B cell (primary cell): ENCODE measurements at regions not wholly inside any gene's neighbourhood (a gene's known extent, or its start where the extent isn't known, plus 50 kb on each side); places are given as distances from the start of the nearest gene placed in this dataset.

ENCODE experiments used
- ATAC-seq: fragments of 200-7000 bp; cut with Tn5 transposase; one replicate; pipeline ENCODE4 v1.10.0; 2021; ENCODE audit warnings: low read depth, mild to moderate bottlenecking, moderate number of reproducible peaks, moderate library complexity
- CTCF ChIA-PET: fragments of 350-600 bp; sonication (Branson Sonifier 250); formaldehyde crosslinking; loops from one replicate; lab custom pipeline; 2021; ENCODE audit warnings: antibody characterized with exemption, inconsistent platforms; lab: Charles Lee
- POLR2A ChIA-PET: fragments of 350-600 bp; sonication (Branson Sonifier 250); formaldehyde crosslinking; loops from one replicate; lab custom pipeline; 2021; ENCODE audit warnings: antibody characterized with exemption; lab: Charles Lee
- DNase-seq: peaks from one replicate; pipeline ENCODE4 v3.0.0; 2013
- H2AFZ ChIP-seq: 2 replicates; pipeline ENCODE4 v1.6.1; 2012; ENCODE audit warnings: mild to moderate bottlenecking, low read depth, low read length; ENCODE audit not compliant: insufficient read depth, poor library complexity, severe bottlenecking
- H3K27ac ChIP-seq, 2 donors: 1 replicate in 1 of 2; 2 replicates in 1 of 2; pipeline ENCODE4 v1.5.1; 2012 to 2013; ENCODE audit warnings: low read length in 2 of 2, mild to moderate bottlenecking in 2 of 2, moderate library complexity in 1 of 2
- H3K27me3 ChIP-seq, 4 experiments: fragments of 200-600 bp in 1 of 4; sonication (generic) in 1 of 4; replicated peaks in 1 of 4; 1 replicate in 2 of 4; 2 replicates in 2 of 4; pipeline versions ENCODE4 v1.6.1 to v1.7.0; 2013 to 2016; ENCODE audit warnings: low read length in 3 of 4, mild to moderate bottlenecking in 2 of 4, mixed read lengths in 1 of 4, moderate library complexity in 1 of 4; ENCODE audit not compliant: insufficient read depth in 4 of 4, control insufficient read depth in 3 of 4; ENCODE audit errors: control extremely low read depth in 1 of 4
- H3K36me3 ChIP-seq, 2 experiments: replicated peaks in 1 of 2; 1 replicate in 1 of 2; 2 replicates in 1 of 2; pipeline versions ENCODE4 v1.6.1 to v1.7.1; 2013; ENCODE audit warnings: low read length in 1 of 2; ENCODE audit not compliant: insufficient read depth in 2 of 2, control insufficient read depth in 1 of 2; ENCODE audit errors: control extremely low read depth in 1 of 2, extremely low read depth in 1 of 2
- H3K4me1 ChIP-seq, 2 donors: fragments of 200-600 bp in 1 of 2; sonication (generic) in 1 of 2; 1 replicate in 1 of 2; 2 replicates in 1 of 2; pipeline versions ENCODE4 v1.5.1 to v1.6.1; 2013 to 2017; ENCODE audit warnings: low read length in 2 of 2; ENCODE audit not compliant: control insufficient read depth in 2 of 2, insufficient read depth in 2 of 2
- H3K4me2 ChIP-seq: replicated peaks from 2 replicates; pipeline ENCODE3; 2012; ENCODE audit warnings: mild to moderate bottlenecking, low read depth, low read length; ENCODE audit not compliant: poor library complexity, severe bottlenecking
- H3K4me3 ChIP-seq, 5 experiments: fragments of 200-600 bp in 1 of 5; sonication (generic) in 1 of 5; 1 replicate in 3 of 5; 2 replicates in 2 of 5; pipeline versions ENCODE4 v1.5.1 to v1.7.0; 2011 to 2016; ENCODE audit warnings: low read length in 4 of 5, mild to moderate bottlenecking in 4 of 5, low read depth in 2 of 5, control low read depth in 1 of 5, moderate library complexity in 1 of 5; ENCODE audit not compliant: insufficient read depth in 1 of 5; ENCODE audit errors: control extremely low read depth in 1 of 5, extremely low read depth in 1 of 5
- H3K79me2 ChIP-seq: fragments of 200-600 bp; sonication (generic); one replicate; pipeline ENCODE4 v1.6.0; 2016; ENCODE audit warnings: low read length; ENCODE audit not compliant: control insufficient read depth, insufficient read depth
- H3K9ac ChIP-seq: fragments of 200-600 bp; sonication (generic); 2 replicates; pipeline ENCODE4 v1.6.1; 2017; ENCODE audit warnings: mild to moderate bottlenecking, low read length, moderate library complexity
- H3K9me3 ChIP-seq, 3 donors: one replicate each; pipeline versions ENCODE4 v1.6.1 to v1.7.1; 2013; ENCODE audit warnings: low read length in 2 of 3; ENCODE audit not compliant: control insufficient read depth in 2 of 3, insufficient read depth in 1 of 3; ENCODE audit errors: control extremely low read depth in 1 of 3
- H4K20me1 ChIP-seq: 2 replicates; pipeline ENCODE4 v1.6.0; 2012; ENCODE audit warnings: mild to moderate bottlenecking, low read length; ENCODE audit not compliant: insufficient read depth, control insufficient read depth, poor library complexity, severe bottlenecking
- H3K27ac Mint-ChIP-seq: one replicate; pipeline ENCODE4 v1.8.0; 2021; ENCODE audit warnings: mixed read lengths
- H3K27me3 Mint-ChIP-seq: one replicate; pipeline ENCODE4 v1.8.0; 2021; ENCODE audit warnings: mixed read lengths
- H3K4me1 Mint-ChIP-seq: one replicate; pipeline ENCODE4 v1.8.0; 2021; ENCODE audit warnings: mixed read lengths
- H3K4me3 Mint-ChIP-seq: one replicate; pipeline ENCODE4 v1.8.0; 2021; ENCODE audit warnings: mixed read lengths
- H3K9me3 Mint-ChIP-seq: one replicate; pipeline ENCODE4 v1.8.0; 2022; ENCODE audit warnings: mixed read lengths; ENCODE audit not compliant: insufficient read depth
- CTCF ChIP-seq: fragments of 200-600 bp; IDR thresholded peaks from one replicate; pipeline ENCODE4 v1.8.0; 2022; ENCODE audit warnings: antibody characterized with exemption, mild to moderate bottlenecking
- EZH2 ChIP-seq: IDR thresholded peaks from 2 replicates; pipeline ENCODE4 v1.6.1; 2012; ENCODE audit warnings: borderline replicate concordance, low read depth, mild to moderate bottlenecking, moderate library complexity, low read length; ENCODE audit not compliant: insufficient read depth, poor library complexity, severe bottlenecking
- WGBS: methylation state at CpG from one replicate; pipeline ENCODE4 v1.1.5; 2013; ENCODE audit warnings: missing lambda C conversion rate; ENCODE audit not compliant: insufficient coverage; 5-methylcytosine and 5-hydroxymethylcytosine counted together
- intact Hi-C: fragments of 100-400 bp; cut with micrococcal nuclease; formaldehyde crosslinking; loops from one replicate; pipeline ENCODE4 v1.10.0; 2022

DNA sequence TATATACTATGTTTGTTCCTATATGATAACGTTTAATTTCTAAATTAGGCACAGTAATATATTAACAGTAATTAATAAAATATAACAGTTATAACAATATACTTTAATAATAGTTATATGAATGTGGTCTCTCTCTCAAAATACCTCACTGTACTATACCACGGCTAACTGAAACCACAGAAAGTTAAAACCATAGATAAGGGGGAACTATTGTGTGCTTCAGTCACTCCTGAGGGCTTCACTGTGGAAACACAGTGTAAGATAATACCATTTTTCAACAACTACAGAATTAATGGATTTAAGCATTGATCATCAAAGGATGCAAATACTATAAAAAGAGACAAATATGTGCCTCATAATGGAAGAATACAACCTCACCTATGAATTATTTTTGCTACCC is 266.4 kb upstream of the RGS6 start:
- Histone ChIP-seq H3K36me3 (peaks cover 9 to 35% of the 10 kb centered on the region in 2 experiments), H3K79me2 (no peaks in the 10 kb centered on the region), H4K20me1 (no peaks in the 10 kb centered on the region), H3K27me3 (no peaks in the 10 kb centered on the region), H3K9ac (no peak overlapping the region), H3K27ac (no peak overlapping the region), H3K4me3 (no peak overlapping the region), H3K9me3 (no peaks in the 10 kb centered on the region), H3K4me1 (no peaks in the 10 kb centered on the region), H3K4me2 (no peak overlapping the region), H2AFZ (no peak overlapping the region)
- no peak for TF ChIP-seq CTCF
- no peak for TF ChIP-seq EZH2
- H3K27ac Mint-ChIP-seq = no peak overlapping the region
- H3K9me3 Mint-ChIP-seq = no peaks in the 10 kb centered on the region
- ATAC-seq (no peak), DNase-seq (no peak)
- H3K4me1 Mint-ChIP-seq = no peaks in the 10 kb centered on the region
- intact Hi-C loops = no loop called here
- H3K4me3 Mint-ChIP-seq = no peak overlapping the region
- ChIA-PET CTCF (no interaction called here), POLR2A (no interaction called here)
- H3K27me3 Mint-ChIP-seq = no peaks in the 10 kb centered on the region
- WGBS = no CpG with 5 or more reads among the region's 2 CpGs

DNA sequence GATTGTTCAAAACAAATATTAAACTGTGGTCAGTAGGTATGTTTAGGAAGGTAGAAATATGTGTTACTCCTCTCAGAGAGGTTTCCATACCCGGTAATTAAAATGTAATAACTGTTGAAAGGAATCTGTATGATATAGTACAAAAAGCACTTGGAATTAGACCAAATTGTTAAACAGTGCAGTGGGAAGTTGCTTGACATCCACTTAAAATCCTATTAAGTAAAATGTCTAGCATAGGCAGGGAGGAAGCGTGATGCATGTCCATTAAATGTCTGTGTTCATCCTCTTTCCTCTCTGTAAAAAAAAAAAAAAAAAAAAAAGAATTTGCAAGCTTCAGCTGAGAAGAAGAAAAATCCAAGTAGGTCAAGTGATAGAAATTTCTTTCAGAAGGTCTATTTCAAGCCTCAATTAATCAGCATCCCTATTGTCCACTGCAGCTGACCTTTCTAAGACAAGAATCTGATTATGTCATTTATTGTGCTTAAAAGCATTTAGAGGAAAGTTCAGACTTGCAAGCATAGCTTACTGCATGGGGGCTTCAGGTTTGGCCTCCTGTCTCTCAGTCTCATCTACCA is 265.6 kb upstream of the RGS6 start:
- Histone ChIP-seq H3K9ac (no peak overlapping the region), H4K20me1 (no peaks in the 10 kb centered on the region), H3K27me3 (no peaks in the 10 kb centered on the region), H3K36me3 (peaks cover 7 to 35% of the 10 kb centered on the region in 2 experiments), H3K4me2 (no peak overlapping the region), H3K27ac (no peak overlapping the region), H3K4me1 (no peaks in the 10 kb centered on the region), H3K4me3 (no peak overlapping the region), H3K9me3 (no peaks in the 10 kb centered on the region), H2AFZ (no peak overlapping the region), H3K79me2 (no peaks in the 10 kb centered on the region)
- intact Hi-C loops = no loop called here
- no peaks in the 10 kb centered on the region for H3K9me3 Mint-ChIP-seq
- H3K4me3 Mint-ChIP-seq = no peak overlapping the region
- ChIA-PET CTCF (no interaction called here), POLR2A (no interaction called here)
- no peak overlapping the region for H3K27ac Mint-ChIP-seq
- TF ChIP-seq CTCF = no peak
- no peak for TF ChIP-seq EZH2
- no peak for ATAC-seq
- WGBS = no CpG with 5 or more reads among the region's 2 CpGs
- no peak for DNase-seq
- no peaks in the 10 kb centered on the region for H3K27me3 Mint-ChIP-seq
- H3K4me1 Mint-ChIP-seq = no peaks in the 10 kb centered on the region
